ENCODE measurements at regions not wholly inside any gene's neighbourhood (a gene's known extent, or its start where the extent isn't known, plus 50 kb on each side); places are given as distances from the start of the nearest gene placed in this dataset.

DNA sequence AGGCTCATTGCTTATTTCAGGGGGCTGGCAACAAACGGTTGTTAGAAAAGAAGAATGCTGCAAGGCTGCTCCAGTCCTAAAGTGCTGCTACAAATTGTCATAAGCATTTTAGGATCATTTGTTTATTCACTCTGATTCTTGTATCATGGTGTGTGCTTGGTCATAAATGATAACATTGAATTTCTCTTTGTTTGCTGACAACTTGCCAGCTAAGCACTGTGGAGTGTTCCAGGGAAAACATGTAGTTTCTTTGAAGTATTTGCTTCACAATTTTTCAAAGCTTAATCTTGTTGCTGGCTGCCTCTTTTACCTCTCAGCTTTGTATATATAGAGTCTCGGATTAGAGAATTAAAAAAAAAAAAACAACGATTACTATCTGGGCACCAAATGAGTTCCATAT lies 263.0 kb downstream of the PHF14 start:
- peak; percentile 67 for DNase-seq (ENCODE audit: low read depth)
- no peak for TF ChIP-seq CTCF (IDR thresholded peaks at IDR 0.05; ENCODE audit: insufficient read depth, low read length)
- H3K4me3 ChIP-seq (ENCODE audit: low read depth, low read length) = no peak overlapping the region

DNA sequence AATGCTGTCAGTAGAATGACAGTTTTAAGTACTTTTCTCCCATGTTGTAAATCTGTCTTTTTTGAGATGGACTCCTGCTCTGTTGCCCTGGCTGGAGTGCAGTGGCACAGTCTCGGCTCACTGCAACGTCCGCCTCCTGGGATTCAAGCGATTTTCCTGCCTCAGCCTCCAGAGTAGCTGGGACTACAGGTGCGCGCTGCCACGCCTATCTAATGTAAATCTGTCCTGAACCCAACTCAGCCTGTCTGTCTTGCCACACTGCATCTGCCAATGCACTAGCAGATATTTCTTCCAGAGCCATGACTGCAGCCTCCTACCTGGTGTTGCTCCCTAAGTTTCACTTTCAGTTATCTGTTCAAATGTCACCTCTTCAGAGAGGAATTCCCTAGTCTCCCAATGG lies 264.1 kb downstream of the PHF14 start:
- H3K4me3 ChIP-seq (ENCODE audit: low read depth, low read length) = no peak overlapping the region
- no peak for DNase-seq (ENCODE audit: low read depth)
- TF ChIP-seq CTCF (IDR thresholded peaks at IDR 0.05; ENCODE audit: insufficient read depth, low read length) = no peak

GRCh38 chr7:11239316-11239715 lies 265.6 kb downstream of the PHF14 start:
- peak; percentile 12 for DNase-seq (ENCODE audit: low read depth)
- TF ChIP-seq CTCF (IDR thresholded peaks at IDR 0.05; ENCODE audit: insufficient read depth, low read length) = no peak
- H3K4me3 ChIP-seq (ENCODE audit: low read depth, low read length) = no peak overlapping the region

DNA sequence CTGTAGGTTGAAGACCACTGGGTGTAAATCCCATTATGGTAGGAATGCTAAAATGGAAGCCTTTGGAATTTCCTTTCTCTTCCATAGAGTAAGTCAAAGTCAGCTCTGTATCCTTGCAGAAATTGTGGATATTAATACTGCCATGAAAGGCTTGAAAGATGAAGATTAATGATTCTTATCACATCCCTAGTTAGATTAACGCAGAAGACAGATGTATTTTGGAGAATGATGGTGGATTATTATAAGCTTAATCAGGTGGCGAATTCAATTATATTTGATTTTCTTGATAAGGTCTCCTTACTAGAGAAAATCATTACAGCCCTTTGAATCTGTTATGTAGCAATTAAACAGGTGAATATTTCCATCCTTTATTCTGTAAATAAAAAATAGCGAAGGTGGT lies 270.1 kb downstream of the PHF14 start:
- no peak for DNase-seq (ENCODE audit: low read depth)
- H3K4me3 ChIP-seq (ENCODE audit: low read depth, low read length) = no peak overlapping the region
- no peak for TF ChIP-seq CTCF (IDR thresholded peaks at IDR 0.05; ENCODE audit: insufficient read depth, low read length)

DNA sequence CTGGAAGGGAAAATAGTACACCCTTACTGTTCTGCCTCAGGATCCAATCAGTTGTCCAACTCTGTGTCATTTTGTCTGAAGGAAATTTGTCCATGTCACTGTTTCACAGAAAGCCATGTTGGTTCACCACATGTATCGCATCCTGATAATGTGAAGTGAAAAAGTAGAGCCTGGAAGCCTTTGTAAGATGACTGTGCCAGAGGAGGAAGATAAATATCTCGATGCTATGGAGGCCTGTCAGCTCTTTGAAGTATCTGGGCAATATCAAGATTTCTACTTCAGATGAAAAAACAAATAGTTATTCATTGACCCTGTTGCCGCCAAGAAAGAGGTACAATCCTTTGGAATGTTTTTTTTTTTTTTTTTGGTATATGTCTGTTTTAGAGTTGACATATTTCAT lies 270.5 kb downstream of the PHF14 start:
- H3K4me3 ChIP-seq (ENCODE audit: low read depth, low read length) = no peak overlapping the region
- no peak for TF ChIP-seq CTCF (IDR thresholded peaks at IDR 0.05; ENCODE audit: insufficient read depth, low read length)
- no peak for DNase-seq (ENCODE audit: low read depth)

DNA sequence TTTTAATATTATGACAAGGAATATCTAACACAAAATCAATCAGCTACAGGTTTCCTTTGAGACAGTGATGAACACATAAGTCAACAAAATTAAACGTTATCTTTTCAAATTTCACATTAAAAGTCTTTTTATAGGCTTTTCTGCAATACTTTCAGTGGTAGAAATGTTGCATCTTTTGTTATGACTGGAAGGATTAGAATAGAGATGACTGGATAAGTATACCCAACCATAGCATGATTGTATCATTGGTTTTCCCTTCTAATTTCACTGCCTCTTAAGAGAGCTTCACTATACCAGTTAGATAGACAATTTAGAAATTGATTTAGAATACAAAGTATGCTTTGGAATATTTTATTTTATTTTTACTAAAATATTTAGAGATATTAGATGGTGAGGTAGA lies 273.9 kb downstream of the PHF14 start:
- DNase-seq (ENCODE audit: low read depth) = no peak
- H3K4me3 ChIP-seq (ENCODE audit: low read depth, low read length) = no peak overlapping the region
- TF ChIP-seq CTCF (IDR thresholded peaks at IDR 0.05; ENCODE audit: insufficient read depth, low read length) = no peak

DNA sequence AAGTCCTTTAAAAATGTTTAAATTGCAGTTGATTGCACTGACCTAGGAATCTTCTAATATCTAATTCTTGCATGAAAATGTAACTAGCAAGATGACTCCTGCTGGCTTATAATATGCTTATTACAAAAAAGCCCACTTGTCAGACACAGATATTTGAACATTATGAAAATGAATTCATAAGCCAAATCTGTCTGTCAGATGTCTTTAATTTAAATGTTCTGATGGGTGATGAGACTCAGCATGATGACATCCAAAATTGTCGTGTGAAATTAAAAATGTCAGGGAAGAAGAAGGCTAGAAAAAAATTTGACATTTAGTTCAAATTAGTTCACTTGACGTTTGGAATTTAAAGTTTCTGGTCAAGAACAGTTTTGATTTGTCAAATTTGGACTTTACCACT lies 277.8 kb downstream of the PHF14 start:
- no peak for TF ChIP-seq CTCF (IDR thresholded peaks at IDR 0.05; ENCODE audit: insufficient read depth, low read length)
- H3K4me3 ChIP-seq (ENCODE audit: low read depth, low read length) = no peak overlapping the region
- DNase-seq (ENCODE audit: low read depth) = no peak

Measured in fibroblast of the aortic adventitia (primary cell).